Brain microvascular endothelial cell (primary cell): ENCODE measurements at regions not wholly inside any gene's neighbourhood (a gene's known extent, or its start where the extent isn't known, plus 50 kb on each side); places are given as distances from the start of the nearest gene placed in this dataset.
A peak's percentile ranks its signal among the peaks of the same experiment; 100 is the strongest.

Source experiments
- DNase-seq: peaks from one replicate; pipeline ENCODE4 v3.0.0-alpha.2; 2020
- H3K27ac ChIP-seq: fragments of 250-450 bp; sonication (Bioruptor Pico); 2 replicates; pipeline ENCODE4 v1.5.1; 2020; ENCODE audit warnings: mild to moderate bottlenecking, moderate library complexity
- H3K27me3 ChIP-seq: fragments of 250-450 bp; sonication (Bioruptor Pico); replicated peaks from 2 replicates; pipeline ENCODE4 v1.5.1; 2020; ENCODE audit warnings: mild to moderate bottlenecking
- H3K36me3 ChIP-seq: fragments of 250-450 bp; sonication (Bioruptor Pico); replicated peaks from 2 replicates; pipeline ENCODE4 v1.5.1; 2020; ENCODE audit warnings: mild to moderate bottlenecking
- H3K4me3 ChIP-seq: 2 replicates; pipeline ENCODE4 v1.5.1; 2011; ENCODE audit warnings: low read depth, mild to moderate bottlenecking, control low read depth, low read length, moderate library complexity
- in situ Hi-C: cut with HindIII; loops from 2 replicates; pipeline ENCODE4 v1.10.0; 2017; ENCODE audit warnings: low sequenced_read_pairs, low pct_ligation_motif_present
- TF ChIP-seq, protein P1 (sequence below): IDR thresholded peaks from 2 replicates; pipeline ENCODE4 v1.5.1; 2011; ENCODE audit warnings: low read depth, mild to moderate bottlenecking, moderate library complexity, low read length, control low read depth, inconsistent platforms; ENCODE audit errors: missing control alignments

- H3K27ac ChIP-seq: no peak overlapping the region
- no peak overlapping the region for H3K4me3 ChIP-seq
- peak; percentile 4 for DNase-seq
- no peaks in the 10 kb centered on the region for H3K36me3 ChIP-seq
- TF ChIP-seq, protein P1, sequence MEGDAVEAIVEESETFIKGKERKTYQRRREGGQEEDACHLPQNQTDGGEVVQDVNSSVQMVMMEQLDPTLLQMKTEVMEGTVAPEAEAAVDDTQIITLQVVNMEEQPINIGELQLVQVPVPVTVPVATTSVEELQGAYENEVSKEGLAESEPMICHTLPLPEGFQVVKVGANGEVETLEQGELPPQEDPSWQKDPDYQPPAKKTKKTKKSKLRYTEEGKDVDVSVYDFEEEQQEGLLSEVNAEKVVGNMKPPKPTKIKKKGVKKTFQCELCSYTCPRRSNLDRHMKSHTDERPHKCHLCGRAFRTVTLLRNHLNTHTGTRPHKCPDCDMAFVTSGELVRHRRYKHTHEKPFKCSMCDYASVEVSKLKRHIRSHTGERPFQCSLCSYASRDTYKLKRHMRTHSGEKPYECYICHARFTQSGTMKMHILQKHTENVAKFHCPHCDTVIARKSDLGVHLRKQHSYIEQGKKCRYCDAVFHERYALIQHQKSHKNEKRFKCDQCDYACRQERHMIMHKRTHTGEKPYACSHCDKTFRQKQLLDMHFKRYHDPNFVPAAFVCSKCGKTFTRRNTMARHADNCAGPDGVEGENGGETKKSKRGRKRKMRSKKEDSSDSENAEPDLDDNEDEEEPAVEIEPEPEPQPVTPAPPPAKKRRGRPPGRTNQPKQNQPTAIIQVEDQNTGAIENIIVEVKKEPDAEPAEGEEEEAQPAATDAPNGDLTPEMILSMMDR: no peak
- in situ Hi-C loops: no loop called here
- no peaks in the 10 kb centered on the region for H3K27me3 ChIP-seq
These were observed 791.2 kb upstream of the FAT3 start for GRCh38 chr11:91433284-91434010.

DNA sequence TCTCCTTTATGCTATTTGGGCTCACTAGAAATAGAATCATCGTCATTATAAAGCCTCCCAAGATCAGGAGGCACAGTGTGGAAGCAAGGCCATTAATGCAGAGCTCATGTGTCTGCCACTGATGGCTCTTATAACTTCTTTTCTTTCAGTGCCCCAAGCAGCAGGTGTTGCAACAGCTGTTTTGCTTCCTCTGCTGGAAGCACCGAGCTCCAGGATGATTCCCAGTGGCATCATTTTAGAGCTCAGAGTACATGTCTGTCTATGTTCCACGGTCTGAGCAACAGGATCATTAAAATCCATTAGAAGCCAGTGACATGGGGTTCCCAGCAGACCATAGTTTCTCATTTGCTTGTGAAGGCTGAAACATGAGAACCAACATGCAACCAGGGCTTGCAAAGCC lies 803.0 kb upstream of the FAT3 start:
- no peak overlapping the region for H3K27ac ChIP-seq
- no peak overlapping the region for H3K4me3 ChIP-seq
- H3K36me3 ChIP-seq: no peaks in the 10 kb centered on the region
- TF ChIP-seq, protein P1: no peak
- H3K27me3 ChIP-seq: no peaks in the 10 kb centered on the region
- no peak for DNase-seq
- in situ Hi-C loops: no loop called here

DNA sequence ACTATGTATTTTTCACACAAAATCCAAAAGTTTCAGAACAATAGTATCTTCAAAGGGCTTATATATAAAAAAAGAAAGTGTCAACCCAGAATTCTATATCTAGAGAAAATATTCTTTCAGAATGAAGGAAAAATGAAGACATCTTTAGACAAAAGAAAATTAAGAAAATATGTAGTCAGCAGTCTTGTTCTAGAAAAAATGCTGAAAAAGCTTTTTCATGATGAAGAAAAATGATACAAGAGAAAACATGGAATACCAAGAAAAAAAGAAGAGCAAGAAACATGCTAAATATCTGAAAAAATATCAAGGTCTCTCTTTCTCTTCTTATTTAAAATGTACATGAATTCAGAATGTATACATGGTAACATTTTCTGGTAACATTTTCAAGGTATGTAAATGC lies 816.8 kb upstream of the FAT3 start:
- TF ChIP-seq, protein P1: no peak
- Histone ChIP-seq H3K36me3 (no peaks in the 10 kb centered on the region), H3K27ac (no peak overlapping the region), H3K27me3 (no peaks in the 10 kb centered on the region), H3K4me3 (no peak overlapping the region)
- no peak for DNase-seq
- in situ Hi-C loops: no loop called here

DNA sequence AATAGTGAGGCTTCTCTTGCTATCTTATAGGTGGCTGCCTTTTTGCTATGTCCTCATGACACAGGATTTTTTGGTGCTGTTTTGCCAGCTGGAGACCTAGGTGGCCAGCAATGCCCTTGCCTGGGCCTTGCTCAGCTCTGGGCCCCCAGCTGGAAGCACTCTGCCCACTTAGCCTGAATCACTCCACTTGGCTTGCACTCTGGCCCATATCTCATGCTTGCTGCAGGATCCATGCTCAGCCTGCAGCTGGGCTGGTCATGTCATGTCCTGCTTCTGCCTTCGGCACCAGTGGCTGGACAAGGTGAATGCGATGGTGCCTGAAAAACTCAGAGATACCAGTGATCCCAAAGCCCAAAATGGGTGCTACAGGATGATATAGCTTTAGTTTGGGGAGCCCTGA lies 818.6 kb upstream of the FAT3 start:
- no peak for DNase-seq
- Histone ChIP-seq H3K27ac (no peak overlapping the region), H3K36me3 (no peaks in the 10 kb centered on the region), H3K4me3 (no peak overlapping the region), H3K27me3 (no peaks in the 10 kb centered on the region)
- in situ Hi-C loops: no loop called here
- TF ChIP-seq, protein P1: no peak

GRCh38 chr11:91404344-91404743 lies 820.3 kb upstream of the FAT3 start:
- Histone ChIP-seq H3K27me3 (no peaks in the 10 kb centered on the region), H3K4me3 (no peak overlapping the region), H3K27ac (no peak overlapping the region), H3K36me3 (no peaks in the 10 kb centered on the region)
- TF ChIP-seq, protein P1: no peak
- DNase-seq: no peak
- in situ Hi-C loops: no loop called here

GRCh38 chr11:91397134-91397468 lies 827.5 kb upstream of the FAT3 start:
- no peak for DNase-seq
- Histone ChIP-seq H3K36me3 (no peaks in the 10 kb centered on the region), H3K4me3 (no peak overlapping the region), H3K27ac (no peak overlapping the region), H3K27me3 (no peaks in the 10 kb centered on the region)
- TF ChIP-seq, protein P1: no peak
- in situ Hi-C loops: no loop called here
